Putamen (tissue), 1 donor: ENCODE measurements at regions not wholly inside any gene's neighbourhood (a gene's known extent, or its start where the extent isn't known, plus 50 kb on each side); places are given as distances from the start of the nearest gene placed in this dataset.

Experiments used
- DNase-seq: peaks from one replicate; pipeline ENCODE4 v3.0.0-alpha.2; 2016; ENCODE audit warnings: low spot score

GRCh38 chr4:182085051-182085480, 158.1 kb upstream of the TENM3 start:
- DNase-seq: no peak

GRCh38 chr4:182089326-182089725, 153.9 kb upstream of the TENM3 start:
- DNase-seq: no peak

GRCh38 chr4:182090186-182090585, 153.0 kb upstream of the TENM3 start:
- no peak for DNase-seq

GRCh38 chr4:182091128-182091527, 152.1 kb upstream of the TENM3 start:
- no peak for DNase-seq

- no peak for DNase-seq
Measured at GRCh38 chr4:182093431-182093831, 149.8 kb upstream of the TENM3 start.

GRCh38 chr4:182093935-182094334, 149.3 kb upstream of the TENM3 start:
- DNase-seq: no peak

- DNase-seq: no peak
Measured at GRCh38 chr4:182101618-182102017, 141.6 kb upstream of the TENM3 start.

- no peak for DNase-seq
Measured at GRCh38 chr4:182102576-182102975, 140.6 kb upstream of the TENM3 start.

- no peak for DNase-seq
Measured at GRCh38 chr4:182103614-182104319, 139.4 kb upstream of the TENM3 start.

- DNase-seq: no peak
Measured at GRCh38 chr4:182105416-182105815, 137.8 kb upstream of the TENM3 start.

GRCh38 chr4:182107931-182108330, 135.3 kb upstream of the TENM3 start:
- no peak for DNase-seq

GRCh38 chr4:182111586-182111985, 131.6 kb upstream of the TENM3 start:
- DNase-seq: no peak

GRCh38 chr4:182113779-182114178, 129.4 kb upstream of the TENM3 start:
- no peak for DNase-seq

- no peak for DNase-seq
Measured at GRCh38 chr4:182124359-182124758, 118.8 kb upstream of the TENM3 start.

- no peak for DNase-seq
Measured at GRCh38 chr4:182126096-182126495, 117.1 kb upstream of the TENM3 start.

- no peak for DNase-seq
Measured at GRCh38 chr4:182126603-182127002, 116.6 kb upstream of the TENM3 start.

GRCh38 chr4:182133033-182133432, 110.2 kb upstream of the TENM3 start:
- DNase-seq: no peak

GRCh38 chr4:182134261-182134660, 108.9 kb upstream of the TENM3 start:
- no peak for DNase-seq

GRCh38 chr4:182136201-182136600, 107.0 kb upstream of the TENM3 start:
- DNase-seq: no peak

GRCh38 chr4:182137343-182137742, 105.9 kb upstream of the TENM3 start:
- DNase-seq: no peak

GRCh38 chr4:182139491-182139890, 103.7 kb upstream of the TENM3 start:
- no peak for DNase-seq

GRCh38 chr4:182140547-182140946, 102.7 kb upstream of the TENM3 start:
- DNase-seq: no peak

- DNase-seq: no peak
Measured at GRCh38 chr4:182141061-182141460, 102.1 kb upstream of the TENM3 start.
